ENCODE measurements at regions not wholly inside any gene's neighbourhood (a gene's known extent, or its start where the extent isn't known, plus 50 kb on each side); places are given as distances from the start of the nearest gene placed in this dataset.

- H3K36me3 ChIP-seq (ENCODE audit: control insufficient read depth, insufficient read depth, low read length): no peaks in the 10 kb centered on the region
- no peak for TF ChIP-seq CTCF (IDR thresholded peaks at IDR 0.05; ENCODE audit: insufficient read depth, low read length, poor library complexity, severe bottlenecking)
- no peak for DNase-seq (ENCODE audit: extremely low read depth, insufficient read length)
- H3K27me3 ChIP-seq (replicated peaks; ENCODE audit: control insufficient read depth, insufficient read depth, low read length): no peaks in the 10 kb centered on the region
- H3K4me3 ChIP-seq (replicated peaks; ENCODE audit: low read depth, low read length): no peak overlapping the region
These were observed 233.4 kb downstream of the SOX4 start for GRCh38 chr6:21826904-21827303.

- no peaks in the 10 kb centered on the region for H3K27me3 ChIP-seq (replicated peaks; ENCODE audit: control insufficient read depth, insufficient read depth, low read length)
- DNase-seq (ENCODE audit: extremely low read depth, insufficient read length): no peak
- H3K4me3 ChIP-seq (replicated peaks; ENCODE audit: low read depth, low read length): no peak overlapping the region
- no peak for TF ChIP-seq CTCF (IDR thresholded peaks at IDR 0.05; ENCODE audit: insufficient read depth, low read length, poor library complexity, severe bottlenecking)
- no peaks in the 10 kb centered on the region for H3K36me3 ChIP-seq (ENCODE audit: control insufficient read depth, insufficient read depth, low read length)
These were observed 234.1 kb downstream of the SOX4 start for GRCh38 chr6:21827425-21828202.

GRCh38 chr6:21828704-21829103 is 235.2 kb downstream of the SOX4 start:
- no peak for TF ChIP-seq CTCF (IDR thresholded peaks at IDR 0.05; ENCODE audit: insufficient read depth, low read length, poor library complexity, severe bottlenecking)
- H3K36me3 ChIP-seq (ENCODE audit: control insufficient read depth, insufficient read depth, low read length): no peaks in the 10 kb centered on the region
- no peak for DNase-seq (ENCODE audit: extremely low read depth, insufficient read length)
- no peaks in the 10 kb centered on the region for H3K27me3 ChIP-seq (replicated peaks; ENCODE audit: control insufficient read depth, insufficient read depth, low read length)
- H3K4me3 ChIP-seq (replicated peaks; ENCODE audit: low read depth, low read length): no peak overlapping the region

GRCh38 chr6:21829126-21829525 is 235.6 kb downstream of the SOX4 start:
- no peak for DNase-seq (ENCODE audit: extremely low read depth, insufficient read length)
- no peak for TF ChIP-seq CTCF (IDR thresholded peaks at IDR 0.05; ENCODE audit: insufficient read depth, low read length, poor library complexity, severe bottlenecking)
- H3K36me3 ChIP-seq (ENCODE audit: control insufficient read depth, insufficient read depth, low read length): no peaks in the 10 kb centered on the region
- no peaks in the 10 kb centered on the region for H3K27me3 ChIP-seq (replicated peaks; ENCODE audit: control insufficient read depth, insufficient read depth, low read length)
- no peak overlapping the region for H3K4me3 ChIP-seq (replicated peaks; ENCODE audit: low read depth, low read length)

- Histone ChIP-seq H3K36me3 (ENCODE audit: control insufficient read depth, insufficient read depth, low read length) (no peaks in the 10 kb centered on the region), H3K27me3 (replicated peaks; ENCODE audit: control insufficient read depth, insufficient read depth, low read length) (no peaks in the 10 kb centered on the region), H3K4me3 (replicated peaks; ENCODE audit: low read depth, low read length) (no peak overlapping the region)
- no peak for TF ChIP-seq CTCF (IDR thresholded peaks at IDR 0.05; ENCODE audit: insufficient read depth, low read length, poor library complexity, severe bottlenecking)
- no peak for DNase-seq (ENCODE audit: extremely low read depth, insufficient read length)
These were observed 238.2 kb downstream of the SOX4 start for GRCh38 chr6:21831521-21832291.

Measured in GM06990 (cell line).